ENCODE measurements at regions not wholly inside any gene's neighbourhood (a gene's known extent, or its start where the extent isn't known, plus 50 kb on each side); places are given as distances from the start of the nearest gene placed in this dataset.
"Not testable (repeated sequence)": the region's sequence is repeated elsewhere in the genome, so short reads cannot be mapped to it uniquely, and the experiment has no call there.

DNA sequence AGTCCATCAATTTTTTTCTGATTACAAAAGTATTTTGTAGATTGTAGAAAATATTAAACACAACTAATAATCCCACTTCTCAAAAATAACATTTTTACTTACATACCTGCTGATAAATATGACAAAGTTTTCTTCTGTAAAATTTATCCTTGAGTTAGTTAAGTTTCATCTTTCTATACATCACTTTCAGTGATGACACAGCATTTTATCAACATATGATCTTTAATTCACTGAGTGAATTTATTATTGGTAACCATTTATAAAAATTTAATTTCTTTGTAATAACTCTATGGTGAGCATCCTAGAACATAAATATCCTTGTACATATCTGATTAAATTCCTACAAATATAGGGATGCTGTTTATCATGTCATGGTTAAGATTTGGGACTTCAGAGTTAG is 385.0 kb upstream of the SLC35B3 start:
- H3K27ac ChIP-seq (ENCODE audit: low read length) = no peak overlapping the region
- no peaks in the 10 kb centered on the region for H3K27me3 ChIP-seq (replicated peaks in 1 of 2; ENCODE audit: control insufficient read depth in 2 of 2, extremely low read depth in 1 of 2, insufficient read depth in 2 of 2, low read length in 1 of 2)
- H3K4me1 ChIP-seq (ENCODE audit: control insufficient read depth in 1 of 2, extremely low read depth in 1 of 2, insufficient read depth in 2 of 2, low read length in 2 of 2) = no peaks in the 10 kb centered on the region
- ChIA-PET CTCF (no interaction called here), POLR2A (no interaction called here)
- no peak for ATAC-seq (replicated peaks in 1 of 4)
- no peak for DNase-seq
- Mint-ChIP-seq H3K4me1 (no peaks in the 10 kb centered on the region), H3K4me3 (no peak overlapping the region), H3K27ac (no peak overlapping the region), H3K27me3 (no peaks in the 10 kb centered on the region), H3K9me3 (peaks cover 0 to 2% (median 0%) of the 10 kb centered on the region in 3 donors), H3K36me3 (no peaks in the 10 kb centered on the region)
- no peaks in the 10 kb centered on the region for H3K9me3 ChIP-seq
- H3K36me3 ChIP-seq (ENCODE audit: control insufficient read depth in 2 of 2, extremely low read depth in 1 of 2, insufficient read depth in 1 of 2, low read length in 1 of 2) = no peaks in the 10 kb centered on the region
- no peak overlapping the region for H3K4me3 ChIP-seq (ENCODE audit: control insufficient read depth in 1 of 2, extremely low read depth in 1 of 2, low read length in 1 of 2)

DNA sequence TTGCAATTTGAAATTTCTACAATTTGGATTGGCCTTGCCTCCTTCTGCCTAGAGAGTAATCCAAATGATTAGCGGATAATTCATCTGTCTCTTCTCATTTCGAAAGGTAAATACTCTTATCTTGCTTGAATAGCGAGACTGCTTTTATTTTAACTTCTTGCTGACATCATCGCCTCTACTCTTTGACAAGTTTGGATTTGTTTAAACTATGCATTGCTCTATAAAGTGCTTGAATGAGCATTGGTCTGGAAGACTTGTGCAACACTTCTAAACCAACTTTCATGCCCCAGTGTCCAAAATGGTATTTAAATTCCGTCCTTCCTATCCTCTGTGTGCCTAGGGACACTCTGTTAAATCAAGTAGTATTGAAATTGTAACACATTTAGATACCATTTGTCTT is 384.1 kb upstream of the SLC35B3 start:
- Histone ChIP-seq H3K9me3 (no peaks in the 10 kb centered on the region), H3K36me3 (ENCODE audit: control insufficient read depth in 2 of 2, extremely low read depth in 1 of 2, insufficient read depth in 1 of 2, low read length in 1 of 2) (no peaks in the 10 kb centered on the region), H3K4me1 (ENCODE audit: control insufficient read depth in 1 of 2, extremely low read depth in 1 of 2, insufficient read depth in 2 of 2, low read length in 2 of 2) (no peaks in the 10 kb centered on the region), H3K27ac (ENCODE audit: low read length) (no peak overlapping the region), H3K4me3 (ENCODE audit: control insufficient read depth in 1 of 2, extremely low read depth in 1 of 2, low read length in 1 of 2) (no peak overlapping the region), H3K27me3 (replicated peaks in 1 of 2; ENCODE audit: control insufficient read depth in 2 of 2, extremely low read depth in 1 of 2, insufficient read depth in 2 of 2, low read length in 1 of 2) (no peaks in the 10 kb centered on the region)
- Mint-ChIP-seq H3K27ac (no peak overlapping the region), H3K36me3 (no peaks in the 10 kb centered on the region), H3K27me3 (no peaks in the 10 kb centered on the region), H3K9me3 (peaks cover 0 to 5% (median 0%) of the 10 kb centered on the region in 3 donors), H3K4me3 (no peak overlapping the region), H3K4me1 (no peaks in the 10 kb centered on the region)
- DNase-seq = no peak
- no CpG with 5 or more reads among the region's 5 CpGs for WGBS (ENCODE audit: insufficient coverage)
- CTCF ChIA-PET = no interaction called here
- no peak for ATAC-seq (replicated peaks in 1 of 4)
- POLR2A ChIA-PET = no interaction called here

GRCh38 chr6:8814440-8815000 is 379.2 kb upstream of the SLC35B3 start:
- Mint-ChIP-seq H3K27ac (no peak overlapping the region), H3K36me3 (no peaks in the 10 kb centered on the region), H3K4me1 (no peaks in the 10 kb centered on the region), H3K27me3 (no peaks in the 10 kb centered on the region), H3K9me3 (peaks cover 0 to 11% (median 0%) of the 10 kb centered on the region in 3 donors), H3K4me3 (no peak overlapping the region)
- ChIA-PET CTCF (no interaction called here), POLR2A (no interaction called here)
- Histone ChIP-seq H3K4me3 (ENCODE audit: control insufficient read depth in 1 of 2, extremely low read depth in 1 of 2, low read length in 1 of 2) (no peak overlapping the region), H3K36me3 (ENCODE audit: control insufficient read depth in 2 of 2, extremely low read depth in 1 of 2, insufficient read depth in 1 of 2, low read length in 1 of 2) (no peaks in the 10 kb centered on the region), H3K9me3 (no peaks in the 10 kb centered on the region), H3K4me1 (ENCODE audit: control insufficient read depth in 1 of 2, extremely low read depth in 1 of 2, insufficient read depth in 2 of 2, low read length in 2 of 2) (no peaks in the 10 kb centered on the region), H3K27ac (ENCODE audit: low read length) (no peak overlapping the region), H3K27me3 (replicated peaks in 1 of 2; ENCODE audit: control insufficient read depth in 2 of 2, extremely low read depth in 1 of 2, insufficient read depth in 2 of 2, low read length in 1 of 2) (no peaks in the 10 kb centered on the region)
- DNase-seq (no peak), ATAC-seq (replicated peaks in 1 of 4) (no peak)
- no CpG with 5 or more reads among the region's 1 CpG for WGBS (ENCODE audit: insufficient coverage)

- no peak overlapping the region for H3K4me3 ChIP-seq (ENCODE audit: control insufficient read depth in 1 of 2, extremely low read depth in 1 of 2, low read length in 1 of 2)
- H3K4me1 ChIP-seq (ENCODE audit: control insufficient read depth in 1 of 2, extremely low read depth in 1 of 2, insufficient read depth in 2 of 2, low read length in 2 of 2) = no peaks in the 10 kb centered on the region
- H3K36me3 ChIP-seq (ENCODE audit: control insufficient read depth in 2 of 2, extremely low read depth in 1 of 2, insufficient read depth in 1 of 2, low read length in 1 of 2) = no peaks in the 10 kb centered on the region
- H3K27ac ChIP-seq (ENCODE audit: low read length) = no peak overlapping the region
- no peaks in the 10 kb centered on the region for H3K4me1 Mint-ChIP-seq
- peaks cover 3 to 11% (median 4%) of the 10 kb centered on the region in 3 donors for H3K9me3 Mint-ChIP-seq
- ATAC-seq (replicated peaks in 1 of 4) (no peak), DNase-seq (no peak)
- H3K27me3 Mint-ChIP-seq = no peaks in the 10 kb centered on the region
- no peaks in the 10 kb centered on the region for H3K36me3 Mint-ChIP-seq
- H3K9me3 ChIP-seq = no peaks in the 10 kb centered on the region
- H3K27me3 ChIP-seq (replicated peaks in 1 of 2; ENCODE audit: control insufficient read depth in 2 of 2, extremely low read depth in 1 of 2, insufficient read depth in 2 of 2, low read length in 1 of 2) = no peaks in the 10 kb centered on the region
- H3K27ac Mint-ChIP-seq = no peak overlapping the region
- H3K4me3 Mint-ChIP-seq = no peak overlapping the region
- POLR2A ChIA-PET = no interaction called here
- no CpG with 5 or more reads among the region's 4 CpGs for WGBS (ENCODE audit: insufficient coverage)
- CTCF ChIA-PET = no interaction called here
Measured at GRCh38 chr6:8810325-8810724, 375.0 kb upstream of the SLC35B3 start.

- CTCF ChIA-PET = no interaction called here
- DNase-seq = no peak
- no peaks in the 10 kb centered on the region for H3K36me3 Mint-ChIP-seq
- WGBS (ENCODE audit: insufficient coverage) = 92% methylated on average over 3 of the region's 4 CpGs
- H3K9me3 ChIP-seq = no peaks in the 10 kb centered on the region
- H3K4me3 ChIP-seq (ENCODE audit: control insufficient read depth in 1 of 2, extremely low read depth in 1 of 2, low read length in 1 of 2) = no peak overlapping the region
- H3K27me3 Mint-ChIP-seq = no peaks in the 10 kb centered on the region
- no peaks in the 10 kb centered on the region for H3K36me3 ChIP-seq (ENCODE audit: control insufficient read depth in 2 of 2, extremely low read depth in 1 of 2, insufficient read depth in 1 of 2, low read length in 1 of 2)
- no peak for ATAC-seq (replicated peaks in 1 of 4)
- no peak overlapping the region for H3K4me3 Mint-ChIP-seq
- H3K27ac Mint-ChIP-seq = no peak overlapping the region
- peaks cover 4 to 10% (median 5%) of the 10 kb centered on the region in 3 donors for H3K9me3 Mint-ChIP-seq
- POLR2A ChIA-PET = no interaction called here
- H3K27ac ChIP-seq (ENCODE audit: low read length) = no peak overlapping the region
- H3K27me3 ChIP-seq (replicated peaks in 1 of 2; ENCODE audit: control insufficient read depth in 2 of 2, extremely low read depth in 1 of 2, insufficient read depth in 2 of 2, low read length in 1 of 2) = no peaks in the 10 kb centered on the region
- no peaks in the 10 kb centered on the region for H3K4me1 Mint-ChIP-seq
- no peaks in the 10 kb centered on the region for H3K4me1 ChIP-seq (ENCODE audit: control insufficient read depth in 1 of 2, extremely low read depth in 1 of 2, insufficient read depth in 2 of 2, low read length in 2 of 2)
Measured at GRCh38 chr6:8809662-8810061, 374.3 kb upstream of the SLC35B3 start.

GRCh38 chr6:8803181-8803760 is 367.9 kb upstream of the SLC35B3 start:
- H3K4me3 ChIP-seq (ENCODE audit: control insufficient read depth in 1 of 2, extremely low read depth in 1 of 2, low read length in 1 of 2) = no peak overlapping the region
- H3K4me1 ChIP-seq (ENCODE audit: control insufficient read depth in 1 of 2, extremely low read depth in 1 of 2, insufficient read depth in 2 of 2, low read length in 2 of 2) = no peaks in the 10 kb centered on the region
- no peaks in the 10 kb centered on the region for H3K9me3 ChIP-seq
- no peaks in the 10 kb centered on the region for H3K36me3 Mint-ChIP-seq
- no peaks in the 10 kb centered on the region for H3K36me3 ChIP-seq (ENCODE audit: control insufficient read depth in 2 of 2, extremely low read depth in 1 of 2, insufficient read depth in 1 of 2, low read length in 1 of 2)
- no peaks in the 10 kb centered on the region for H3K27me3 Mint-ChIP-seq
- ATAC-seq (replicated peaks in 1 of 4) = no peak
- WGBS (ENCODE audit: insufficient coverage) = no CpG with 5 or more reads among the region's 2 CpGs
- POLR2A ChIA-PET = no interaction called here
- peaks cover 7 to 34% (median 11%) of the 10 kb centered on the region in 3 donors for H3K9me3 Mint-ChIP-seq
- H3K4me1 Mint-ChIP-seq = no peaks in the 10 kb centered on the region
- DNase-seq = no peak
- no peaks in the 10 kb centered on the region for H3K27me3 ChIP-seq (replicated peaks in 1 of 2; ENCODE audit: control insufficient read depth in 2 of 2, extremely low read depth in 1 of 2, insufficient read depth in 2 of 2, low read length in 1 of 2)
- no peak overlapping the region for H3K27ac Mint-ChIP-seq
- H3K4me3 Mint-ChIP-seq = no peak overlapping the region
- CTCF ChIA-PET = no interaction called here
- no peak overlapping the region for H3K27ac ChIP-seq (ENCODE audit: low read length)

DNA sequence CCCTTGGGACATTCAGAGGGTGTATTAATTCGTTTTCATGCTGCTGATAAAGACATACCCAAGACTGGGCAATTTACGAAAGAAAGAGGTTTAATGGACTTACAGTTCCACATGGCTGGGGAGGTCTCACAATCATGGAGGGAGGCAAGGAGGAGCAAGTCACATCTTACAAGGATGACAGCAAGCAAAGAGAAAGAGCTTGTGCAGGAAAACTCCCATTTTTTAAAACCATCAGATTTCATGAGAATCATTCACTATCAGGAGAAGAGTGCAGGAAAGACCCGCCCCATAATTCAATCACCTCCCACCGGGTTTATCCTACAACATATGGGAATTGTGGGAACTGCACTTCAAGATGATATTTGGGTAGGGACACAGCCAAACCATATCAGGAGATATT is 367.1 kb upstream of the SLC35B3 start:
- H3K9me3 ChIP-seq; POLR2A ChIA-PET; H3K27ac ChIP-seq (ENCODE audit: low read length); H3K4me3 ChIP-seq (ENCODE audit: control insufficient read depth in 1 of 2, extremely low read depth in 1 of 2, low read length in 1 of 2); ATAC-seq (replicated peaks in 1 of 4); CTCF ChIA-PET; H3K4me3 Mint-ChIP-seq; H3K4me1 Mint-ChIP-seq; H3K36me3 ChIP-seq (ENCODE audit: control insufficient read depth in 2 of 2, extremely low read depth in 1 of 2, insufficient read depth in 1 of 2, low read length in 1 of 2); H3K27me3 Mint-ChIP-seq; H3K4me1 ChIP-seq (ENCODE audit: control insufficient read depth in 1 of 2, extremely low read depth in 1 of 2, insufficient read depth in 2 of 2, low read length in 2 of 2); H3K27ac Mint-ChIP-seq; H3K27me3 ChIP-seq (replicated peaks in 1 of 2; ENCODE audit: control insufficient read depth in 2 of 2, extremely low read depth in 1 of 2, insufficient read depth in 2 of 2, low read length in 1 of 2); DNase-seq; H3K36me3 Mint-ChIP-seq: not testable (repeated sequence)
- H3K9me3 Mint-ChIP-seq = peaks cover 7 to 35% (median 8%) of the 10 kb centered on the region in 3 donors
- WGBS (ENCODE audit: insufficient coverage) = 67% methylated on average over 2 of the region's 4 CpGs
